NCI-H748 treated with DMSO at 0.1 percent for 48 hours (cell line): ENCODE measurements at regions not wholly inside any gene's neighbourhood (a gene's known extent, or its start where the extent isn't known, plus 50 kb on each side); places are given as distances from the start of the nearest gene placed in this dataset.
A peak's percentile ranks its signal among the peaks of the same experiment; 100 is the strongest.

Experiments
- DNase-seq: peaks from one replicate; lab custom pipeline; 2025; lab: John Stamatoyannopoulos, UW

DNA sequence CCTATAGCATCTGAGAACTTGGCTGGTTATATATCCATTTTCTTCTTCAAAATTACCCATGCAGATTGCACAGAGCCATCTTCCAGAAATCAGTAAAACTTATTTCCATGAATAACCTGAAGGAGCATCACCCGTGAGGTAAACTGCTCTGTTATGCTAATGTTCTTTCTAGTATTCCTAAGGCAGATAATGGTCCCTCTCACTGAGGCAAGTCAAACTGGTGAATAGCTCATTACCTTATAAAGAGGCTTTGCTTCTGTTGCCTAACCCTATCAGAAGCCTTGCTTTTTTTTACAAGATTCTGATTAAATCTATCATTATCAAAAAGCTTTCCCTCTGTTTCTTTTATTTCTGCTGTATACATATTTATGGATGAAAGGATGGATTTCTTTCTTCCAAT, 307.6 kb upstream of the FLRT2 start:
- DNase-seq, result no peak

GRCh38 chr14:85223667-85224066, 306.3 kb upstream of the FLRT2 start:
- DNase-seq, result no peak

DNA sequence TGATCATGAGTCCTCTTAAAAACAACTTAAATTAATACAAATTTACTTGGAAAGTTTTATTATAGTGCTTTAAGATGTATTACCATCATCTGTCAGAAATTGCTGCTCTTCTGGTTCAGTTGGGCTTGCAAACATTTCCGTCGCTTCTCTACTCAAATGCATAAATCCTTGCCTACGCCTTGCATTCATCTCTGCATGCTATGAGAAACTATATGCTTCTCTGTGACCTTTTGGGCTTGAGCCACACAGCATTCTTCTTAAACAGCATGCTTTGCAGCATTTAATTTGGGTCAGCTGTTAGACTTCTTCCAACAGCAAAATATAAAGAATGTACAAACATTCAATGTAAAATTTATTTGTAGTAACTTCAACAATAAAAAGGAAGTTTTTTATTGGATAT, 305.7 kb upstream of the FLRT2 start:
- no peak for DNase-seq

- no peak for DNase-seq
These were observed 296.2 kb upstream of the FLRT2 start for GRCh38 chr14:85233756-85234155.

DNA sequence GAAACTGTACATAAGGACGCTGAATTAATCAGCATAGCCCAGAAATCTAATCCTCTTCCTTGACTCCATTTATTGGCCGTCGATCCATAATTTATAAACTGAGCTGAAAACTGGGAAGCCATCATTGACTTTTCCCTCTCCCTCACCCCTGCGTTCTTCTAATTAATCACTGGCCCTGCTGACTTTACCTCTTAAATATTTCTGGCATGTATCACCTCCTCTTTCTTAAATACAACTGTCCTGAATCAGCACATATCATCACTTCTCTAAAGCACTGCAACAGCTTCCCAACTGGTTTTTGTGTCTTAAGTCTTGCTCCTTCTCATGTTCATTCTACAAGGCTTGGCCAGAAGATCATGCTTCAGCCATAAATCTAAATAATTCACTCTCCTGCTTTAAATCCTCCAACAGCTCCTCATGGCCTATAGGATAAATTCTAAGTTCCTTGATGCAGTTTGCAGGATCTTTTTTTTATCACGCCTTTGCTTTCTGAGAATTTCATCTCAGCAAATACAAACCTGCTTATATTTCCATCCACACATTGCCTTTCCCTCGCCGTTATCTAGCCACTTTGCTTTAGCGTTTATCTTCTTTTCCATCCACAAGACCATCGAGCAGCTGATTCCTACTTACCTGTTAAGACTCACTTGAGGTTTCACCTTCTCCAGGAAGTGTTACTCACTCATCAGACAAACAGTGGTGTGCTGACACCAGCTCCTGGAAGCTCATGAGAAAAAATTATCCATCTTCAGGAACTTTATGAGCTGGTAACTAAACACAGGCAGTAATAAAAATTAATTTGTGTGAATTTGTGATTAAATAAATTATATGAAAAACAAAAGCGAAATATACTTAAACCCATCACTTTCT, 295.6 kb upstream of the FLRT2 start:
- no peak for DNase-seq

GRCh38 chr14:85235868-85236267, 294.1 kb upstream of the FLRT2 start:
- no peak for DNase-seq

- no peak for DNase-seq
These were observed 293.6 kb upstream of the FLRT2 start for GRCh38 chr14:85236296-85236695.

GRCh38 chr14:85239791-85240190, 290.2 kb upstream of the FLRT2 start:
- no peak for DNase-seq

GRCh38 chr14:85241022-85241855, 288.7 kb upstream of the FLRT2 start:
- no peak for DNase-seq

GRCh38 chr14:85242666-85243065, 287.3 kb upstream of the FLRT2 start:
- DNase-seq, result no peak

GRCh38 chr14:85243321-85243720, 286.6 kb upstream of the FLRT2 start:
- DNase-seq, result no peak

DNA sequence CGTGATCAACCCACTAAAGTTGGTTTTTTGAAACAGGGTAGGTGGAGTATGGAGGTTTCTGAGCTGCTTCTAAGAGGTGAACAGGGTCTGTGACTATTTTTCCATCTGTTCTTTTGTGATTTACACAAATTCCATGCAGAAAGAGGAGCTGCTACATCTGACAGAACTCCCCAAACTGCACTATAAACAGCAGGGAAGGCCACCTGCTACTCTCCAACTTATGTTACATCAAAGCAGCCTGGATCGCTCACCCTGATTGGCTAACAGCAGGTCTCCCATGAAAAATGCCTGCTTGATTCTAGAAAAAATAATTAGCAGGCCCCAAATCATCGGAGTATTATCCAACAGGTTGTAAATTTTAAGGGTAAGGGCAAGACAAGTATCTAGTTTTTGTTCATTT, 282.9 kb upstream of the FLRT2 start:
- DNase-seq, result no peak

- DNase-seq, result no peak
These were observed 280.9 kb upstream of the FLRT2 start for GRCh38 chr14:85248881-85249635.

DNA sequence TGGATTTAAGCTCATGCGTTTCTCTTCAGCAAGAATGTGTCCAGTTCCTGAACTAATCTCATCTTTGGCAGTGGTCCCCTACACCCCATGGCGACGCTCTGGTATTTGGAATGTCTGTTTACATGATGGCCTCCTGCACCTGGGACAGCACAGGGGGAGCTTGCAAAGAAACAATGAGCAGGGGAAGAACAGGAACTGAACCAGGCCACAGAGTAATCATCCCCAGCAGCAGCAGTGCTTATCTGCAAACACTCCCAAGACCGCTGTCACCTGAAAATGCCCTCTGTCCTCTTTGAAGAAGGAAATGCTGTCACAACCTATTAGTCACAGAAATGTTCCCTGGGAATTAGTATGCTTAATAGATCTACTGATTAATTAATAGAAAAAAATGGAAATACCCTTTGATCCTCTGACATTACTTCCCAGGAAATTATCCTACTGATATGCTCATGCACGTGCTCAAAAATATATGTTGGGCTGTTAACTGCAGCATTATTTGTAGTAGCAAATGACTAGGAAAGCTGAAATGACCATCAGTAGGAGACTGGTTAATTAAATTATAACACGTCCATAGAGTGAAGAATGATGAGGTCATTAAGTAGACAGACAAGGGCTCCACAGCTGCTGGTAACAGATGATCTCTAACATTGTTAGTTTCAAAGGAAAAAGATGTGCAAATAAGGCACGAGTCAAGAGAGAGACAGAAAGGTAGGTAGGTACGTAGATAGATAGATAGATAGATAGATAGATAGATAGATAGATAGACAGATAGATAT, 279.3 kb upstream of the FLRT2 start:
- peak; percentile 67 for DNase-seq

DNA sequence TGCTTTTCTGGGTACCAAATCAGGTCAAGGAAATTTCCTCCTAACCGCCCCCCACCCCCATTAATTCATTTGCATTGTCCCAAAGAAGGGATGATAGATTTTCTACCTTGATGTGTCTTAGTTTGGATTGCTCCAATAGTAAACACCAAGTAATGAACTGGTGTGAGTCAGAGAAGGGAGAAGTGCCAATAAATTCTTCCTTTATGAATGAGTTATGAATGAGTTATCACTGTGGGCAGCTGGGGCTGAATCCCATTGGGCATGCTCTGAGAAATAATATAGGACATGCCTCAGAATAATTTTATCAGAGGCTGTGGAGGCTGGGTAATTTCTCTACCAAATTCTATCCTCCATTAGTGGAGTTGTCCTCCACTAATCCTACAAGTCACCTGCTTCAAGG, 277.9 kb upstream of the FLRT2 start:
- DNase-seq, result no peak

DNA sequence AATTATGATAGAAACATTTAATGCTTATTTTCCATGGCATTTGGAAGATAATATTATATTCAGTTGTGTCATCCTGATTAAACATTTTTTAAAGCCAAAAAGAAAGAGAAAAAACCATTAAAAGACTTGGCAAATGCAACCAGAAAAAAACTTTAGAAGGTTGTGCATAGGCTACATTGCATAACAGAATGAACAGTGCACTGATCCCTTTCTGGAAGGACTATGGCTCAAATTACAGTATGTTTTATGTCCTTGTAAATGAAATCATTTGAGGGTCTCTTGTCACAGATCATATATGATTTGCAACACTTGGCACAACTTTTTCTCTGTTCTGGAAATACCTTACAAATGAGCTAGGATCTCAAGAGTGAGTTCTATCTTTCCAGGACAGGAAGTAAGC, 275.2 kb upstream of the FLRT2 start:
- no peak for DNase-seq

- no peak for DNase-seq
These were observed 272.7 kb upstream of the FLRT2 start for GRCh38 chr14:85257287-85257686.

DNA sequence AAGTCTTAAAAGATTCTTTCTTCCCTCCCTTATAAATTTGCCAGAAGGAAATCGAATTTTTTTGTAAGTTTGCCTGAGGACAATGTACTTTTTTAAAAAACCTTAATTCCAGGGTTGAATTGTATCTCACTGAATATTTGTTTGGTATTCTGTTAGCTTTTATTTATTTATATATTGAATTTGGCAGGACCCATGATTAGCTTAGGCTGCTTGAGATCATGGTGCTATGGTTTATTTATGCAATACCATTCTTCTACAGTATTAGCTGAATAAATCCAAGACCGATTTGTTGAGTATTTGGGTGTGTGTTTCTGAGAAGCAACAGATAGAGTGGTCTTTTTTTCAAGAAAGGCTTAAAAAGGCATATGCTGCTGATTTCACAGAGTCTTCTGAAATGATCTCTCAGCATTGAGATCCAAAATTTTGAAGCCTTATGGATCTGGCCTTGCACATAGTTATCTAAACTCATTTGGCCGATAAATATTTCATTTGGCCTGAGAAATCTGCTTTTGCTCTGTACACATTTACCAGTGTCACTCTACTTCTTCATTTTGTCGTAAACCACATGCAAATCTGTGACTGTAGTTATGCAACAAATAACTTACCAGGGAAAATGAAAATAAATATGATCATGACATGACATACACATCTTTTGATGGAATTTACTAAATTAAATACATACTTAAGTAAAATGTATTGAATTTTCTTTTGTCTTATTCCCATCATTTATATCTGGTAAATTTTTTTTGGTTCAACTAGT, 265.8 kb upstream of the FLRT2 start:
- DNase-seq, result no peak

DNA sequence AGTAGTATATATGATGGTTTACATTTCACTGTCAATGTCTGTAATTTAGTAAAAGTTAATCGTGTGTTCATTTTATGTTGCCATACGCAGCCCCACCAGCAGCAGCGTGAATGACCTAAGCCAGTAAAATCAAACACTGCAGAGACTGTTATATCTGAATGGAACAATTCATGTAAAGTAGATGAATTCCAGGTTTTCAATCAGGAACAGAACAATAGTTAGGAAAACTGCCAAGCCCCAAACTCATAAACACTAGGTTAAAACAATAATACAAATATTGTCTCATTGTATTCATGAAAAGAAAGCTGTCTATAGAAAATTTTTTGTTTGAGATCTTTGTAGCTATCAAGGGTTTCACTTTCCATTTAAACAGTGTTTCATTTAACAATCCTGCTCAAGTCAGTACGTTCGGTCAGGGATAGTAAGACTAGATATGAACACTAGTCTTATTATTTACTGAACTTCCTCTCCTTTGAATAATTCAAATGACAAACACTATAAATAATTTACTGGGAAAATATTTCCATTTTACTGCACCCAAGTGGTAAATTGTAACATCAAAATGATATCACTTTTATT, 256.8 kb upstream of the FLRT2 start:
- DNase-seq, result no peak

- no peak for DNase-seq
These were observed 256.0 kb upstream of the FLRT2 start for GRCh38 chr14:85273952-85274351.
